ENCODE measurements at regions not wholly inside any gene's neighbourhood (a gene's known extent, or its start where the extent isn't known, plus 50 kb on each side); places are given as distances from the start of the nearest gene placed in this dataset.
A peak's percentile ranks its signal among the peaks of the same experiment; 100 is the strongest.

DNA sequence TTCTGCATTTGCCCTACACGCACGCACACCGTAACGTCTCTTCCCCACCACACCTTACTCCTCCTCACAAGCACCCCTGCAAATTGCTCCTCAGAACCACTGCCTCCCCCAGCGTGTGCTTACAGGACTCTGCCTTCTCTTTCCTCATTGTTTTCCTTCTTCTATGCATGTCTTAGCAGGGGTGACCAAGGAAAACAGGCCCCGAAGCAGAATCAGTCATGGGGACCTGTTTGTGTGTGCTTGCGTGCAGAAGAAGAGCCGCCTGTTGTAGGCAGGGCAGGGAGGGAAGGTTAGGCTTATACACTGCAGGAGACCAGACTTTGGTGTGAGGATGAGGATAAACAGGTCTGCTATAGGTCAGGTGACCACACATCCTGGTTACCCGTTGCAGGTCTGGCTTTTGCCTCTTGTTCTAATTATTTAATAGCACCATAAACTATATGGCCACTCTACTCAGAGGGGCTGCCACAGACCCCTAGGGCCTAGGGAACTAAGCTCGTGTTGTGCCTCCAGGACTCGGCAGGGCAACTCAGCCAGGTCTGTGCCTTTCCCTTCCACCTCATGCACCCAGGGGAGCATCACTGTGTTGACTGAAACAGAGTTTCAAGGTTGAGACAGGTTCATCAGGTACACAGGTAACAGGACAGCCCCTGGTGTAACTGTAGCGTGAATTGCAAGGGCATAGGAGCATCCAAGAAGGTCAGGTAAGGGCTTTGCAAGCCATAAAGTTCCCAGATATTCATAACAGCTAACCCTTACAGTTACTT, 60.8 kb upstream of the EPS8L3 start (continued):
- no peak for TF ChIP-seq HOXA3 (CRISPR knock-in tag; IDR thresholded peaks at IDR 0.05)
- TF ChIP-seq, protein P1, sequence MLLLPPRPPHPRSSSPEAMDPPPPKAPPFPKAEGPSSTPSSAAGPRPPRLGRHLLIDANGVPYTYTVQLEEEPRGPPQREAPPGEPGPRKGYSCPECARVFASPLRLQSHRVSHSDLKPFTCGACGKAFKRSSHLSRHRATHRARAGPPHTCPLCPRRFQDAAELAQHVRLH (CRISPR knock-in tag; IDR thresholded peaks at IDR 0.05; ENCODE audit: borderline replicate concordance, low read depth) = no peak
- TF ChIP-seq TCF12 (IDR thresholded peaks at IDR 0.05) = no peak
- no peak for TF ChIP-seq TCF12 (CRISPR knock-in tag; IDR thresholded peaks at IDR 0.05)
- TF ChIP-seq SETDB1 (CRISPR knock-in tag; IDR thresholded peaks at IDR 0.05; ENCODE audit: borderline replicate concordance) = no peak
- TF ChIP-seq ZZZ3 (CRISPR knock-in tag; IDR thresholded peaks at IDR 0.05; ENCODE audit: borderline replicate concordance) = no peak
- peak; percentile 11; the same call in 1 of the 2 replicates for TF ChIP-seq ZNF788 (CRISPR knock-in tag; IDR thresholded peaks at IDR 0.05; ENCODE audit: borderline replicate concordance)
- TF ChIP-seq, protein P2, sequence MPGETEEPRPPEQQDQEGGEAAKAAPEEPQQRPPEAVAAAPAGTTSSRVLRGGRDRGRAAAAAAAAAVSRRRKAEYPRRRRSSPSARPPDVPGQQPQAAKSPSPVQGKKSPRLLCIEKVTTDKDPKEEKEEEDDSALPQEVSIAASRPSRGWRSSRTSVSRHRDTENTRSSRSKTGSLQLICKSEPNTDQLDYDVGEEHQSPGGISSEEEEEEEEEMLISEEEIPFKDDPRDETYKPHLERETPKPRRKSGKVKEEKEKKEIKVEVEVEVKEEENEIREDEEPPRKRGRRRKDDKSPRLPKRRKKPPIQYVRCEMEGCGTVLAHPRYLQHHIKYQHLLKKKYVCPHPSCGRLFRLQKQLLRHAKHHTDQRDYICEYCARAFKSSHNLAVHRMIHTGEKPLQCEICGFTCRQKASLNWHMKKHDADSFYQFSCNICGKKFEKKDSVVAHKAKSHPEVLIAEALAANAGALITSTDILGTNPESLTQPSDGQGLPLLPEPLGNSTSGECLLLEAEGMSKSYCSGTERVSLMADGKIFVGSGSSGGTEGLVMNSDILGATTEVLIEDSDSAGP (CRISPR knock-in tag; IDR thresholded peaks at IDR 0.05; ENCODE audit: borderline replicate concordance) = no peak
- no peak for TF ChIP-seq ZBTB8A (CRISPR knock-in tag; IDR thresholded peaks at IDR 0.05; ENCODE audit: borderline replicate concordance, low read depth)
- TF ChIP-seq, protein P3, sequence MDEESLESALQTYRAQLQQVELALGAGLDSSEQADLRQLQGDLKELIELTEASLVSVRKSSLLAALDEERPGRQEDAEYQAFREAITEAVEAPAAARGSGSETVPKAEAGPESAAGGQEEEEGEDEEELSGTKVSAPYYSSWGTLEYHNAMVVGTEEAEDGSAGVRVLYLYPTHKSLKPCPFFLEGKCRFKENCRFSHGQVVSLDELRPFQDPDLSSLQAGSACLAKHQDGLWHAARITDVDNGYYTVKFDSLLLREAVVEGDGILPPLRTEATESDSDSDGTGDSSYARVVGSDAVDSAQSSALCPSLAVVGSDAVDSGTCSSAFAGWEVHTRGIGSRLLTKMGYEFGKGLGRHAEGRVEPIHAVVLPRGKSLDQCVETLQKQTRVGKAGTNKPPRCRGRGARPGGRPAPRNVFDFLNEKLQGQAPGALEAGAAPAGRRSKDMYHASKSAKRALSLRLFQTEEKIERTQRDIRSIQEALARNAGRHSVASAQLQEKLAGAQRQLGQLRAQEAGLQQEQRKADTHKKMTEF (CRISPR knock-in tag; IDR thresholded peaks at IDR 0.05) = no peak
- no peak for TF ChIP-seq DR1 (CRISPR knock-in tag; IDR thresholded peaks at IDR 0.05)
- TF ChIP-seq GATAD1 (CRISPR knock-in tag; IDR thresholded peaks at IDR 0.05) = no peak
- no peak for TF ChIP-seq ZNF607 (CRISPR knock-in tag; IDR thresholded peaks at IDR 0.05; ENCODE audit: borderline replicate concordance)
- TF ChIP-seq THAP11 (CRISPR knock-in tag; IDR thresholded peaks at IDR 0.05) = no peak
- TF ChIP-seq, protein P4, sequence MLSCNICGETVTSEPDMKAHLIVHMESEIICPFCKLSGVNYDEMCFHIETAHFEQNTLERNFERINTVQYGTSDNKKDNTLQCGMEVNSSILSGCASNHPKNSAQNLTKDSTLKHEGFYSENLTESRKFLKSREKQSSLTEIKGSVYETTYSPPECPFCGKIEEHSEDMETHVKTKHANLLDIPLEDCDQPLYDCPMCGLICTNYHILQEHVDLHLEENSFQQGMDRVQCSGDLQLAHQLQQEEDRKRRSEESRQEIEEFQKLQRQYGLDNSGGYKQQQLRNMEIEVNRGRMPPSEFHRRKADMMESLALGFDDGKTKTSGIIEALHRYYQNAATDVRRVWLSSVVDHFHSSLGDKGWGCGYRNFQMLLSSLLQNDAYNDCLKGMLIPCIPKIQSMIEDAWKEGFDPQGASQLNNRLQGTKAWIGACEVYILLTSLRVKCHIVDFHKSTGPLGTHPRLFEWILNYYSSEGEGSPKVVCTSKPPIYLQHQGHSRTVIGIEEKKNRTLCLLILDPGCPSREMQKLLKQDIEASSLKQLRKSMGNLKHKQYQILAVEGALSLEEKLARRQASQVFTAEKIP (CRISPR knock-in tag; IDR thresholded peaks at IDR 0.05; ENCODE audit: borderline replicate concordance) = no peak
- TF ChIP-seq, protein P5, sequence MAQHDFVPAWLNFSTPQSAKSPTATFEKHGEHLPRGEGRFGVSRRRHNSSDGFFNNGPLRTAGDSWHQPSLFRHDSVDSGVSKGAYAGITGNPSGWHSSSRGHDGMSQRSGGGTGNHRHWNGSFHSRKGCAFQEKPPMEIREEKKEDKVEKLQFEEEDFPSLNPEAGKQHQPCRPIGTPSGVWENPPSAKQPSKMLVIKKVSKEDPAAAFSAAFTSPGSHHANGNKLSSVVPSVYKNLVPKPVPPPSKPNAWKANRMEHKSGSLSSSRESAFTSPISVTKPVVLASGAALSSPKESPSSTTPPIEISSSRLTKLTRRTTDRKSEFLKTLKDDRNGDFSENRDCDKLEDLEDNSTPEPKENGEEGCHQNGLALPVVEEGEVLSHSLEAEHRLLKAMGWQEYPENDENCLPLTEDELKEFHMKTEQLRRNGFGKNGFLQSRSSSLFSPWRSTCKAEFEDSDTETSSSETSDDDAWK (CRISPR knock-in tag; IDR thresholded peaks at IDR 0.05) = no peak
- TF ChIP-seq EZH2 (conservative IDR thresholded peaks at IDR 0.05; ENCODE audit: low read depth, low read length) = no peak
- no peak for TF ChIP-seq ZNF746 (CRISPR knock-in tag; IDR thresholded peaks at IDR 0.05)
- 0 out of 2 replicates have a peak, but pooled peaks have one; percentile 79 for TF ChIP-seq ZNF34 (CRISPR knock-in tag; IDR thresholded peaks at IDR 0.05; ENCODE audit: borderline replicate concordance)
- no peak for TF ChIP-seq TCF7L2 (IDR thresholded peaks at IDR 0.05; ENCODE audit: low read depth, low read length)
- no peak for TF ChIP-seq ZFP36L2 (CRISPR knock-in tag; IDR thresholded peaks at IDR 0.05)
- TF ChIP-seq FOXM1 (CRISPR knock-in tag; IDR thresholded peaks at IDR 0.05) = no peak
- TF ChIP-seq PHF21A (CRISPR knock-in tag; IDR thresholded peaks at IDR 0.05) = no peak
